ENCODE measurements at regions not wholly inside any gene's neighbourhood (a gene's known extent, or its start where the extent isn't known, plus 50 kb on each side); places are given as distances from the start of the nearest gene placed in this dataset.

GRCh38 chr15:66635006-66635405, 67.0 kb upstream of the SMAD6 start:
- TF ChIP-seq CTCF (IDR thresholded peaks at IDR 0.05) (no peak), POLR2A (IDR thresholded peaks at IDR 0.05) (no peak)

Measured in testis (tissue), 2 donors.